GM12865 (cell line): ENCODE measurements at regions not wholly inside any gene's neighbourhood (a gene's known extent, or its start where the extent isn't known, plus 50 kb on each side); places are given as distances from the start of the nearest gene placed in this dataset.

ENCODE experiments used
- DNase-seq: peaks from one replicate; pipeline ENCODE4 v3.0.0; 2010; ENCODE audit warnings: low read depth
- H3K4me3 ChIP-seq: 2 replicates; pipeline ENCODE4 v1.5.1; 2011; ENCODE audit warnings: mild to moderate bottlenecking, low read depth, low read length, control low read depth
- TF ChIP-seq, protein P1 (sequence below): IDR thresholded peaks from 2 replicates; pipeline ENCODE4 v1.5.1; 2011; ENCODE audit warnings: low read length, control low read depth, low read depth, inconsistent platforms; ENCODE audit not compliant: insufficient read depth; ENCODE audit errors: missing control alignments

DNA sequence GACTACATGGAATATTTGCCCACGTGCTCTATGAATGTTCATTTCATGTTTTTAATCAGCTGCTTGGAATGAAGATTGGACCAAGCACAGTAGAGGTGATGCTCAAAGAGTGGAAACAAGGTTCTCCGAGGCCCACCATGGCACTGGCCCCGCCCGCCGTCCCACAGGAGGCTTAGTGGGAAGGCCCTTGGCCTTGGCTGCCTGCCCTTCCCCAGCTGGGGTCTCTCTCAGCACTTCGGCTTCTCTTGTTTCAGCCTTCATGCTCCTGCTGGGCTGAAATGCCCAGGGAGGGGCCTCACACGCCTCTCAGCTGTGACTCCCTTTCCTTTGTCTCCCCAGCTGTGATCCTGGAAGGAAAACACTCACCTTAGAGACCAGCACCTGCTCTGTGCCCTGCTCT, 833.2 kb downstream of the GALR1 start:
- TF ChIP-seq, protein P1, sequence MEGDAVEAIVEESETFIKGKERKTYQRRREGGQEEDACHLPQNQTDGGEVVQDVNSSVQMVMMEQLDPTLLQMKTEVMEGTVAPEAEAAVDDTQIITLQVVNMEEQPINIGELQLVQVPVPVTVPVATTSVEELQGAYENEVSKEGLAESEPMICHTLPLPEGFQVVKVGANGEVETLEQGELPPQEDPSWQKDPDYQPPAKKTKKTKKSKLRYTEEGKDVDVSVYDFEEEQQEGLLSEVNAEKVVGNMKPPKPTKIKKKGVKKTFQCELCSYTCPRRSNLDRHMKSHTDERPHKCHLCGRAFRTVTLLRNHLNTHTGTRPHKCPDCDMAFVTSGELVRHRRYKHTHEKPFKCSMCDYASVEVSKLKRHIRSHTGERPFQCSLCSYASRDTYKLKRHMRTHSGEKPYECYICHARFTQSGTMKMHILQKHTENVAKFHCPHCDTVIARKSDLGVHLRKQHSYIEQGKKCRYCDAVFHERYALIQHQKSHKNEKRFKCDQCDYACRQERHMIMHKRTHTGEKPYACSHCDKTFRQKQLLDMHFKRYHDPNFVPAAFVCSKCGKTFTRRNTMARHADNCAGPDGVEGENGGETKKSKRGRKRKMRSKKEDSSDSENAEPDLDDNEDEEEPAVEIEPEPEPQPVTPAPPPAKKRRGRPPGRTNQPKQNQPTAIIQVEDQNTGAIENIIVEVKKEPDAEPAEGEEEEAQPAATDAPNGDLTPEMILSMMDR: no peak
- no peak overlapping the region for H3K4me3 ChIP-seq
- no peak for DNase-seq

DNA sequence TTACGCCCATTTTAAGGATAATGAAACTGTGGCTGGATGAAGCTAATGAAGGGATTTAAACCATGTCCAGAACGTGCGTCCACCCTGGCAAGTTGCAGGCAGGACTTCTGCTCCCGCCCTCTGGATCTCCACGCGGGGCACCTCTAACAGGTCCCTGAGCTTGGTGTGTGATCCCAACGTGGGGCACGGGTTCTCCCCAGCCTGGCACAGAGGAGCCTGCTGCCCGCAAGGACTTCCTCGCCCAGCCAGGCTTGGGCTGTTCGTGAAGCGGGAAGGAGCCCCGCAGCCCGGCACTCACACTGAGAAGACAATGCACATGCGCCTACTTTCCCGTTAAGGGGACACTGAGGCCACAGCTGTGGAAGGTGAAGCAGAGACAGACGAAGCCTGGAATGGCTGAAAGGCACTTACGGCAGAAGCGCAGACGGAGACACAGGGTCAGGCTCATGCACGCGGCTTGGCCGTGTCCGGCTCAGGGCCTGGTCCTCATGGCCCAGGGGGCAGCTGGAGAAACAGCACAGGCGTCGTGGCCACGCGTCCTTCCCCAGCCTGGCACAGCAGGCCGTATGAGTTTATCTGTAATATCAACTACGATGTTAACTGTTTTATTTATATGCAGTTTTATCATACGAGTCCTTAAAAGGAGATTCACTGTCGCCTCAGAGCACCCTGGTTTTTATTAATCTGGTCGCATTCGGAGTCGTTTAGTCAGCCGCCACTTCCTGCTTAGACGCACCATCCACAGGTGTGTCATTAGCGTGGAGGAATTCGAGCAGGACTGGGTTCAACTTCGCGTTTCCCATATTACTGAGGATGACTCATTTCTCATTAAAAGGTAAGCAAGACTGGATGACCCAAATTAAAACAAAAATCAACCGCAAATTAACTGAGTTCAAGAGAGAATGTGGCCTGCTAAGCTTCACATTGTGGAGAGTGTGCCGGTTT, 835.9 kb downstream of the GALR1 start:
- no peak overlapping the region for H3K4me3 ChIP-seq
- TF ChIP-seq, protein P1: no peak

DNA sequence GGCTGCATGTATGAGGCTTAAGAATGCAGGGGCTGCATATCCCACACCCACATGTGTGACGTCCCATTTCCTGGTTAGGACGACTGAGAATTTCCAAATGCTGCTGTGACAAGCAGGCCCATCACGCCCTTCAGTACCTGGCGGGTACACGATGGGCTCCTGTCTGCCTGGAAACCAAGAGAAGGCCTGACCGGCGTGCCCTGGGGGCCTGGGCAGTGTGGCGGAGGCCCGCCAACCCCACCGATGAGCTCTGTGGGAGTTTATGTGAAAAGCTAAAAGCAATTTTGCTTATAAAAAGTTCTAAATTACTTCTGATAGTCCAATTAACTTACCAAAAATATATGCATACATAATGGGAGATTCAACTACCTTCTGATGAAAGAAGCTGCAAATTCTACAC, 837.3 kb downstream of the GALR1 start:
- DNase-seq: no peak
- TF ChIP-seq, protein P1: no peak
- no peak overlapping the region for H3K4me3 ChIP-seq

More for the DNA sequence above, 835.9 kb downstream of the GALR1 start:
- DNase-seq: no peak

DNA sequence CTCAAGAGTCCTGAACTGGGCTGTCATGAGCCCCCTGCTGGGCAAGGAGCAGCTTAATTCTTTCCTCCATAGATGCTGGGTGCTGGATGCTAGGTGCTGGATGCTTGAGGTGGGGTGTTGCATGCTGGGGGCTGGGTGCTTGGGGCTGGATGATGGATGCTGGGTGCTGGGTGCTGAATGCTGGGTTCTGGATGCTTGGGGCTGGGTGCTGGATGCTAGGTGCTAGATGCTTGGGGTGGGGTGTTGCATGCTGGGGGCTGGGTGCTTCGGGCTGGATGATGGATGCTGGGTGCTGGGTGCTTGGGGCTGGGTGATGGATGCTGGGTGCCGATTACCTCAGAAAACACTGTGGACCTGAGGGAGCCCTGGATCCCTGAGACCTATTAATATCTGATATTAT, 837.7 kb downstream of the GALR1 start:
- DNase-seq: no peak
- H3K4me3 ChIP-seq: no peak overlapping the region
- TF ChIP-seq, protein P1: no peak

DNA sequence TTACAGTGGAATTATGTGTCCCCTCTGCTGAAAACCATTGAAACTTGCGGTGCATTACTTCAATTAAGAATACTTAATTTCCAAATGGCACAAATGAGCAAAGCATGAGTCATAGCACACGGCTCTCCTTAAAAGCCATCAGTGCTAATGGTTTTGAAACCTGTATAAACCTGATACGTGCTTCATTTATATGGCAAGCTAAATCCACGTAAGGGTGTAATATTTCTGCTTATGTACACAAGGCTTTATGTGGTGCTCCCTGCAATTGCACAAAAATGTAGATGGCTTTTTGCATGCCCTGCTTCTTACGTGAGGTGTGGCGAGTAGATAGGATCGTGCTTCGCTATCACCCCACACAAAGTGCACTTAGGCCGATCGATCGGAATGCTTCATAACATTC, 840.9 kb downstream of the GALR1 start:
- H3K4me3 ChIP-seq: no peak overlapping the region
- no peak for DNase-seq
- TF ChIP-seq, protein P1: no peak

DNA sequence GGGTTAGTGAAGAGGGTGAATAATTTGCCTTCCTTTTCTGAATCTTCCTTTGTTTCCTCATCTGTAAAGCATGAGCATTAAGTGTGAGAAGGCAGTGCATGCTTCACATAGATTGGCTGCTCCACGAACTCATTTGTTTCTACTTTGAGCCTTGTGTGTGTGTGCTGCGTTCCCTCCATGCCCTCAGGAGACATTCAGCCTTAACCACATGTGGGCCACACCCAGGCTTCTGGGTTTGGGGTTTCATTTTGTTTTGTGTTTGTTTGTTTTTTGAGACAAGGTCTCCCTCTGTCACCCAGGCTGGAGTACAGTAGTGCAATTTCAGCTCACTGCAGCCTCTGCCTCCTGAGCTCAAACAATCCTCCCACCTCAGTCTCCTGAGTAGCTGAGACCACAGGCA, 843.3 kb downstream of the GALR1 start:
- no peak overlapping the region for H3K4me3 ChIP-seq
- no peak for DNase-seq
- TF ChIP-seq, protein P1: no peak
